Trophoblast cell (in vitro differentiated cells and primary cell): ENCODE measurements at regions not wholly inside any gene's neighbourhood (a gene's known extent, or its start where the extent isn't known, plus 50 kb on each side); places are given as distances from the start of the nearest gene placed in this dataset.

ENCODE experiments used
- DNase-seq, 2 donors: peaks; one replicate each; pipeline ENCODE4 v3.0.0-alpha.2; 2016
- H2AFZ ChIP-seq: 2 replicates; pipeline ENCODE4 v1.6.1; 2013; ENCODE audit warnings: low read length, moderate library complexity, mild to moderate bottlenecking; ENCODE audit not compliant: insufficient read depth, poor library complexity
- H2AK5ac ChIP-seq: 2 replicates; pipeline ENCODE4 v1.6.1; 2013; ENCODE audit warnings: mild to moderate bottlenecking, low read length
- H2BK120ac ChIP-seq: 2 replicates; pipeline ENCODE4 v1.6.1; 2013; ENCODE audit warnings: low read length, mild to moderate bottlenecking, moderate library complexity; ENCODE audit not compliant: insufficient read depth, poor library complexity
- H2BK12ac ChIP-seq: 2 replicates; pipeline ENCODE4 v1.6.1; 2013; ENCODE audit warnings: mild to moderate bottlenecking, low read length, moderate library complexity
- H2BK5ac ChIP-seq: 2 replicates; pipeline ENCODE4 v1.6.1; 2013; ENCODE audit warnings: low read length, low read depth, moderate library complexity, mild to moderate bottlenecking; ENCODE audit not compliant: poor library complexity
- H3K14ac ChIP-seq: 2 replicates; pipeline ENCODE4 v1.6.1; 2013; ENCODE audit warnings: mild to moderate bottlenecking, low read length
- H3K18ac ChIP-seq: 2 replicates; pipeline ENCODE4 v1.6.1; 2013; ENCODE audit warnings: mild to moderate bottlenecking, low read length
- H3K23ac ChIP-seq: 2 replicates; pipeline ENCODE4 v1.6.1; 2013; ENCODE audit warnings: low read length
- H3K27ac ChIP-seq: 2 replicates; pipeline ENCODE4 v1.5.1; 2013; ENCODE audit warnings: low read depth, mild to moderate bottlenecking, inconsistent platforms, low read length, moderate library complexity
- H3K27me3 ChIP-seq: 2 replicates; pipeline ENCODE4 v1.6.1; 2013; ENCODE audit warnings: inconsistent platforms, mild to moderate bottlenecking, low read length, moderate library complexity; ENCODE audit not compliant: insufficient read depth
- H3K36me3 ChIP-seq, 2 experiments: 1 replicate in 1 of 2; 2 replicates in 1 of 2; pipeline ENCODE4 v1.6.1; 2013; ENCODE audit warnings: low read length in 2 of 2, mild to moderate bottlenecking in 2 of 2, moderate library complexity in 1 of 2; ENCODE audit not compliant: insufficient read depth in 2 of 2, control insufficient read depth in 1 of 2
- H3K4ac ChIP-seq: 2 replicates; pipeline ENCODE4 v1.6.1; 2013; ENCODE audit warnings: low read depth, mild to moderate bottlenecking, low read length, moderate library complexity
- H3K4me1 ChIP-seq, 2 experiments: 1 replicate in 1 of 2; 2 replicates in 1 of 2; pipeline ENCODE4 v1.6.1; 2013; ENCODE audit warnings: low read length in 2 of 2, mild to moderate bottlenecking in 2 of 2, moderate library complexity in 1 of 2; ENCODE audit not compliant: insufficient read depth in 2 of 2, control insufficient read depth in 1 of 2
- H3K4me2 ChIP-seq: 2 replicates; pipeline ENCODE4 v1.6.1; 2013; ENCODE audit warnings: inconsistent platforms, mild to moderate bottlenecking, low read length, moderate library complexity
- H3K4me3 ChIP-seq: 2 replicates; pipeline ENCODE4 v1.5.1; 2013; ENCODE audit warnings: mild to moderate bottlenecking, low read depth, low read length, inconsistent platforms
- H3K79me1 ChIP-seq: one replicate; pipeline ENCODE4 v1.6.1; 2013; ENCODE audit warnings: low read length
- H3K79me2 ChIP-seq: 2 replicates; pipeline ENCODE4 v1.6.1; 2013; ENCODE audit warnings: low read length, mild to moderate bottlenecking; ENCODE audit not compliant: control insufficient read depth, insufficient read depth, poor library complexity
- H3K9ac ChIP-seq: 2 replicates; pipeline ENCODE4 v1.6.1; 2013; ENCODE audit warnings: mild to moderate bottlenecking, low read length
- H3K9me3 ChIP-seq: 2 replicates; pipeline ENCODE4 v1.6.1; 2013; ENCODE audit warnings: low read depth, mild to moderate bottlenecking, control low read depth, inconsistent platforms, low read length; ENCODE audit not compliant: insufficient read depth
- H4K12ac ChIP-seq: 2 replicates; pipeline ENCODE4 v1.6.1; 2013; ENCODE audit warnings: low read depth, mild to moderate bottlenecking, low read length, moderate library complexity
- H4K8ac ChIP-seq: 2 replicates; pipeline ENCODE4 v1.6.1; 2013; ENCODE audit warnings: low read depth, mild to moderate bottlenecking, low read length, moderate library complexity
- H4K91ac ChIP-seq: one replicate; pipeline ENCODE4 v1.6.1; 2013; ENCODE audit warnings: low read depth, mild to moderate bottlenecking, low read length, moderate library complexity
- WGBS: extraction: QIAGEN DNeasy Blood & Tissue Kit; methylation state at CpG from one replicate; pipeline ENCODE4 v1.1.7; 2013; ENCODE audit warnings: missing lambda C conversion rate; ENCODE audit not compliant: insufficient read length, insufficient coverage; ENCODE audit errors: extremely low coverage; 5-methylcytosine and 5-hydroxymethylcytosine counted together

DNA sequence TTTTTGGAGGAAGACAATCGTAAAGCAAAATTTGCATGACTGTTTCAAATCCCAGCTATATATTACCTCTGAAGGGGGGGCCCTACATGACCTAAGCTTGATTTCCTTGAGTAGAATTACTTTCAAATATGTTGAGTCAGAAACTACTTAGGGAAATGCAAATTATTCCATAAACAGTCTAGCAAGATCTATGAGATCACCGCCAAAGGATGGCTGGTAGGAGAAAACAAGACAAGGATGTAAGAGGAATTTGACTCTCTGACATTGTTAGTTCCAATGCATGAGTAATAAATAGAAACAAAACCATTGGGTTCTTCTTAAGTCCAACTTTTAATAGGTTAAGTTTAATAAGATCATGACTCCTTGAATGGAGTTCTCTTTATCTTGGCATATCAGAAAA is 561.4 kb downstream of the CDY2B start:
- Histone ChIP-seq H3K79me1 (no peaks in the 10 kb centered on the region), H3K27ac (no peak overlapping the region), H3K14ac (no peak overlapping the region), H4K8ac (no peak overlapping the region), H4K91ac (no peak overlapping the region), H4K12ac (no peak overlapping the region), H3K9me3 (no peaks in the 10 kb centered on the region), H3K18ac (no peak overlapping the region), H2AK5ac (no peak overlapping the region), H2BK5ac (no peak overlapping the region), H3K79me2 (no peaks in the 10 kb centered on the region), H2AFZ (no peak overlapping the region), H2BK120ac (no peak overlapping the region), H3K23ac (no peak overlapping the region), H3K4me2 (no peak overlapping the region), H3K4me1 (no peaks in the 10 kb centered on the region), H2BK12ac (no peak overlapping the region), H3K36me3 (no peaks in the 10 kb centered on the region), H3K27me3 (no peaks in the 10 kb centered on the region), H3K4me3 (no peak overlapping the region), H3K9ac (no peak overlapping the region), H3K4ac (no peak overlapping the region)
- WGBS: no CpG with 5 or more reads among the region's 2 CpGs
- DNase-seq: no peak

DNA sequence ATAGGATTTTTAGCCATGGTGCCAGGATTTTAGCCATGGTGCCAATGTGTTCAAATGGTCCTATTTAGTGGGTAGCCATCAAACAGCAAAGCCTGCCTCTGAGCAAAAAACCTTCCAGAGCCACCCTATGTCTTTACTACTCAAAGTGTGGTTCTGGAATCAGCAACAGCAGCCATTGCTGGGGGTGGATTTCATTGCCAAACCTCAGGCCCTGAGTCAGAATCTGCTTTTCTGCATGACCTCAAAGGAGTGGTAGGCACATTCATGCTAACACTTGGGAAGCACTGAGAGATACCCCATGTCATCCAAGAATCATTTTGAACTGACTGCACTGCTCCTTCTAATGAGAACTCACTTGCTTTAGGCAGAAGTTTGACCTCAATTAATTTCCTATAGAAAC is 603.0 kb downstream of the CDY2B start:
- H2BK5ac ChIP-seq: no peak overlapping the region
- no peak overlapping the region for H3K4me2 ChIP-seq
- no peak overlapping the region for H2AK5ac ChIP-seq
- H2BK120ac ChIP-seq: no peak overlapping the region
- no peak overlapping the region for H3K14ac ChIP-seq
- no peaks in the 10 kb centered on the region for H3K4me1 ChIP-seq
- H3K4ac ChIP-seq: no peak overlapping the region
- no peaks in the 10 kb centered on the region for H3K79me1 ChIP-seq
- no peak overlapping the region for H3K27ac ChIP-seq
- no peak overlapping the region for H2AFZ ChIP-seq
- H4K8ac ChIP-seq: no peak overlapping the region
- no peak overlapping the region for H4K91ac ChIP-seq
- no peaks in the 10 kb centered on the region for H3K36me3 ChIP-seq
- DNase-seq: no peak
- no peaks in the 10 kb centered on the region for H3K9me3 ChIP-seq
- no peak overlapping the region for H3K9ac ChIP-seq
- no peak overlapping the region for H3K23ac ChIP-seq
- H3K4me3 ChIP-seq: no peak overlapping the region
- H3K27me3 ChIP-seq: no peaks in the 10 kb centered on the region
- no peak overlapping the region for H4K12ac ChIP-seq
- H3K79me2 ChIP-seq: no peaks in the 10 kb centered on the region
- no peak overlapping the region for H3K18ac ChIP-seq
- no peak overlapping the region for H2BK12ac ChIP-seq

DNA sequence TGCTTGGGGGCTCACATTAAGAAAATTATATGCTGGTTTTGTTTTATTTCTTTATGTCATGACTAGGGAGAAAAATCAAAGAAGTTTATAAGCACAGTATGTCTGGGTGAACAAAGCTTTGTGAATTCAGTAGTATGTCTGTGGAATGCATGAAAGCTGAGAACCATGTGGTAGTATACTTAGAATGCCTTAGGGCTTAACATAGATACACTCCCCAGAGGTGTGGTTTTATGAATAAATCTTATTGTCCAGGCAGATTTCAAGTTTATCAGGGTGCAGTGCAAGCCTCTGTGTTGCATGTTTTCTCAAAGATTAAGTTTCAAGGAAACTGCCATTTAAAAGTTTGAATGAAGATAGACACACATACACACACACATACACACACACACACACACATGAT is 620.5 kb downstream of the CDY2B start:
- Histone ChIP-seq H3K4me1 (no peaks in the 10 kb centered on the region), H3K27ac (no peak overlapping the region), H3K4ac (no peak overlapping the region), H2BK12ac (no peak overlapping the region), H3K79me2 (no peaks in the 10 kb centered on the region), H3K18ac (no peak overlapping the region), H3K4me2 (no peak overlapping the region), H3K9ac (no peak overlapping the region), H3K27me3 (no peaks in the 10 kb centered on the region), H2BK5ac (no peak overlapping the region), H4K91ac (no peak overlapping the region), H3K23ac (no peak overlapping the region), H3K4me3 (no peak overlapping the region), H2AFZ (no peak overlapping the region), H3K79me1 (no peaks in the 10 kb centered on the region), H4K8ac (no peak overlapping the region), H3K14ac (no peak overlapping the region), H3K36me3 (no peaks in the 10 kb centered on the region), H2AK5ac (no peak overlapping the region), H3K9me3 (no peaks in the 10 kb centered on the region), H2BK120ac (no peak overlapping the region), H4K12ac (no peak overlapping the region)
- no peak for DNase-seq

DNA sequence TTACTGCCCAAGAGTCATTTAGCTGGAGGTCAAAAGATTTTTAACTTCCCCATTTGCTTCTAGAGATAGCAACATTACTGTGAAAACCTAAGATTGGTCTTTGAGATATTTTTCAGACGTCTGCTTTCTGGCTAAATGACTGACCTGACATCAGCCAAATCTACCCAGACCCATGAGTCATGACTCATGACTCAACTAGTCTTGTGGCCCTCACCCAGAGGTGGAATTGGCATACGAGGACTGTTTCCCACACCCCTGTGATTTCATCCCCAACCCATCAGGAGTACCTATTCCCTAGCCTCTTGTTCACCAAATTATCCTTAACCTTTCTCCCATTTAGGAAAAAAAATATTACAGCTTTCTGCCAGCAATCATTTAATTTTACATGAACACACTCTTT is 641.6 kb downstream of the CDY2B start:
- Histone ChIP-seq H3K23ac (no peak overlapping the region), H3K27me3 (no peaks in the 10 kb centered on the region), H4K12ac (no peak overlapping the region), H3K4me2 (no peak overlapping the region), H3K14ac (no peak overlapping the region), H3K79me1 (peaks cover 3% of the 10 kb centered on the region), H3K4me1 (no peaks in the 10 kb centered on the region), H3K4ac (no peak overlapping the region), H2AK5ac (no peak overlapping the region), H2BK120ac (no peak overlapping the region), H4K8ac (no peak overlapping the region), H2BK12ac (no peak overlapping the region), H3K4me3 (no peak overlapping the region), H3K9me3 (no peaks in the 10 kb centered on the region), H3K27ac (no peak overlapping the region), H2BK5ac (no peak overlapping the region), H3K18ac (no peak overlapping the region), H3K36me3 (no peaks in the 10 kb centered on the region), H3K79me2 (no peaks in the 10 kb centered on the region), H4K91ac (no peak overlapping the region), H3K9ac (no peak overlapping the region), H2AFZ (no peak overlapping the region)
- WGBS: no CpG with 5 or more reads among the region's 2 CpGs
- DNase-seq: no peak

DNA sequence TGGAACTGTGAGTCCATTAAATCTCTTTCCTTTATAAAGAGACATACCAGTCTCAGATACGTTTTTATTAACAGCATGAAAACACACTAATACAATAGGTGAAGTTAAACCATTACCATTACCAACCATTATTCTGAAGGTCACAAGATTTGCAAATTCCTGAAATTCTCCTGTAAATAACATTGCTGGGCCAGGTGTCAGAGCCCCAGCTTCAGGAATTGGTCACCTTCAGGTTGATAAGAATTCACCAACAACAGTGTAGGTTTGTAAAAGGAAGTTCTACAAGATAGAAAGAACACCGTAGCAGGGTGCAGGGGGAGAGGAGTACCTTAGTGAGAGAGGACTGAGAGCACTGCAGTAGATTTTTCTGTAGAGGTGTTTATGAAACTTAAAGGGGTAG is 644.3 kb downstream of the CDY2B start:
- Histone ChIP-seq H2AFZ (no peak overlapping the region), H3K14ac (no peak overlapping the region), H4K12ac (no peak overlapping the region), H3K79me2 (no peaks in the 10 kb centered on the region), H3K27ac (no peak overlapping the region), H2AK5ac (no peak overlapping the region), H3K27me3 (no peaks in the 10 kb centered on the region), H4K91ac (no peak overlapping the region), H3K79me1 (peaks cover 3% of the 10 kb centered on the region), H3K9me3 (no peaks in the 10 kb centered on the region), H3K9ac (no peak overlapping the region), H2BK12ac (no peak overlapping the region), H3K23ac (no peak overlapping the region), H3K36me3 (no peaks in the 10 kb centered on the region), H3K4me1 (no peaks in the 10 kb centered on the region), H4K8ac (no peak overlapping the region), H2BK5ac (no peak overlapping the region), H3K4me2 (no peak overlapping the region), H3K4me3 (no peak overlapping the region), H3K4ac (no peak overlapping the region), H2BK120ac (no peak overlapping the region), H3K18ac (no peak overlapping the region)
- no peak for DNase-seq
- WGBS: no CpG with 5 or more reads among the region's 2 CpGs
